H1 (cell line): ENCODE measurements at regions not wholly inside any gene's neighbourhood (a gene's known extent, or its start where the extent isn't known, plus 50 kb on each side); places are given as distances from the start of the nearest gene placed in this dataset.

Experiments
- CTCF ChIA-PET: fragments of 300-600 bp; sonication (Branson Sonifier 250); formaldehyde crosslinking; loops from one replicate; lab custom pipeline; 2021; ENCODE audit not compliant: partially characterized antibody; lab: Charles Lee
- POLR2A ChIA-PET: fragments of 300-600 bp; sonication (Branson Sonifier 250); formaldehyde crosslinking; loops from one replicate; lab custom pipeline; 2021; ENCODE audit warnings: inconsistent platforms; ENCODE audit not compliant: partially characterized antibody; lab: Charles Lee
- DNase-seq, 2 experiments: peaks; one replicate each; pipeline versions ENCODE4 v3.0.0 to v3.0.0-alpha.2; 2010 to 2022; ENCODE audit warnings: low spot score in 2 of 2, low read depth in 1 of 2, mixed read lengths in 1 of 2
- FAIRE-seq: peaks from 2 replicates; lab custom pipeline; 2011; peaks lifted over from hg19 to GRCh38; lab: Jason Lieb, UNC
- H2AFZ ChIP-seq: 2 replicates; pipeline ENCODE4 v1.8.1; 2012; ENCODE audit warnings: low read length, inconsistent platforms
- H2AK5ac ChIP-seq: 2 replicates; pipeline ENCODE4 v1.6.1; 2013; ENCODE audit warnings: low read depth, low read length
- H2BK120ac ChIP-seq: replicated peaks from 2 replicates; pipeline ENCODE3; 2013; ENCODE audit warnings: low read depth, low read length, inconsistent platforms
- H2BK12ac ChIP-seq: 2 replicates; pipeline ENCODE4 v1.6.1; 2013; ENCODE audit warnings: low read depth, low read length
- H2BK15ac ChIP-seq: 2 replicates; pipeline ENCODE4 v1.6.1; 2013; ENCODE audit warnings: low read length
- H2BK20ac ChIP-seq: 2 replicates; pipeline ENCODE4 v1.6.1; 2013; ENCODE audit warnings: low read length
- H2BK5ac ChIP-seq: 2 replicates; pipeline ENCODE4 v1.6.1; 2013; ENCODE audit warnings: low read depth, low read length
- H3K14ac ChIP-seq: 2 replicates; pipeline ENCODE4 v1.6.1; 2013; ENCODE audit warnings: inconsistent platforms; ENCODE audit not compliant: insufficient read length
- H3K18ac ChIP-seq: 2 replicates; pipeline ENCODE4 v1.6.1; 2013; ENCODE audit warnings: low read length; ENCODE audit errors: extremely low read depth
- H3K23ac ChIP-seq: 2 replicates; pipeline ENCODE4 v1.6.1; 2013; ENCODE audit warnings: inconsistent platforms; ENCODE audit not compliant: insufficient read length
- H3K23me2 ChIP-seq: 2 replicates; pipeline ENCODE4 v1.6.1; 2013; ENCODE audit warnings: low read depth, low read length
- H3K27ac ChIP-seq: 2 replicates; pipeline ENCODE4 v1.6.1; 2011; ENCODE audit warnings: low read depth, low read length, inconsistent platforms
- H3K27me3 ChIP-seq, 4 experiments: replicated peaks in 1 of 4; 1 replicate in 1 of 4; 2 replicates in 3 of 4; pipeline versions ENCODE4 v1.6.1 to v1.8.1; 2011 to 2013; ENCODE audit warnings: low read length in 3 of 4, mild to moderate bottlenecking in 3 of 4, inconsistent platforms in 2 of 4, mixed read lengths in 2 of 4, moderate library complexity in 1 of 4; ENCODE audit not compliant: control insufficient read depth in 3 of 4, insufficient read depth in 3 of 4; ENCODE audit errors: extremely low read depth in 1 of 4
- H3K36me3 ChIP-seq, 4 experiments: 2 replicates each; pipeline versions ENCODE4 v1.6.1 to v1.8.1; 2011 to 2013; ENCODE audit warnings: mild to moderate bottlenecking in 4 of 4, low read length in 3 of 4, moderate library complexity in 2 of 4, control low read depth in 1 of 4, inconsistent platforms in 1 of 4; ENCODE audit not compliant: insufficient read depth in 4 of 4, control insufficient read depth in 2 of 4
- H3K4ac ChIP-seq: replicated peaks from 2 replicates; pipeline ENCODE3; 2013; ENCODE audit warnings: low read length, low read depth, mixed read lengths, inconsistent platforms; ENCODE audit not compliant: insufficient read length
- H3K4me1 ChIP-seq, 4 experiments: replicated peaks in 1 of 4; 1 replicate in 1 of 4; 2 replicates in 3 of 4; pipeline versions ENCODE4 v1.6.1 to v1.8.1; 2011 to 2013; ENCODE audit warnings: low read length in 3 of 4, inconsistent platforms in 2 of 4, mixed read lengths in 1 of 4; ENCODE audit not compliant: insufficient read depth in 4 of 4, control insufficient read depth in 3 of 4
- H3K4me2 ChIP-seq, 2 experiments: 2 replicates each; pipeline versions ENCODE4 v1.6.1 to v1.8.1; 2011 to 2013; ENCODE audit warnings: low read depth in 2 of 2, low read length in 2 of 2, control low read depth in 1 of 2, inconsistent platforms in 1 of 2, mild to moderate bottlenecking in 1 of 2; ENCODE audit not compliant: insufficient read depth in 1 of 2
- H3K4me3 ChIP-seq, 4 experiments: fragments of 200-600, 300-600 bp in 1 of 4; sonication (generic), shearing (Covaris generic), sonication (Bioruptor Twin) in 1 of 4; 2 replicates each; pipeline versions ENCODE4 v1.5.1 to v1.8.1; 2011 to 2016; ENCODE audit warnings: low read length in 4 of 4, low read depth in 3 of 4, control low read depth in 2 of 4, inconsistent platforms in 2 of 4, mild to moderate bottlenecking in 2 of 4, mixed read lengths in 1 of 4, moderate library complexity in 1 of 4; ENCODE audit not compliant: insufficient read depth in 2 of 4; ENCODE audit errors: extremely low read depth in 1 of 4
- H3K56ac ChIP-seq: replicated peaks from 2 replicates; pipeline ENCODE3; 2013; ENCODE audit warnings: low read depth, mild to moderate bottlenecking, mixed read lengths, low read length, inconsistent platforms; ENCODE audit not compliant: insufficient read length
- H3K79me1 ChIP-seq: 2 replicates; pipeline ENCODE4 v1.6.1; 2013; ENCODE audit warnings: low read depth, low read length, control low read depth
- H3K79me2 ChIP-seq, 2 experiments: 2 replicates each; pipeline versions ENCODE4 v1.6.1 to v1.8.1; 2012 to 2013; ENCODE audit warnings: low read length in 2 of 2, mild to moderate bottlenecking in 2 of 2, inconsistent platforms in 1 of 2; ENCODE audit not compliant: insufficient read depth in 2 of 2, control insufficient read depth in 1 of 2
- H3K9ac ChIP-seq, 4 experiments: replicated peaks in 1 of 4; 1 replicate in 1 of 4; 2 replicates in 3 of 4; pipeline versions ENCODE4 v1.6.1 to v1.8.1; 2011 to 2013; ENCODE audit warnings: low read depth in 3 of 4, low read length in 3 of 4, control low read depth in 2 of 4, mild to moderate bottlenecking in 2 of 4, moderate library complexity in 2 of 4, inconsistent platforms in 1 of 4; ENCODE audit errors: extremely low read depth in 1 of 4
- H3K9me3 ChIP-seq, 2 experiments: 2 replicates each; pipeline versions ENCODE4 v1.6.1 to v1.8.1; 2012 to 2013; ENCODE audit warnings: mild to moderate bottlenecking in 2 of 2, moderate library complexity in 2 of 2, control low read depth in 1 of 2, inconsistent platforms in 1 of 2, low read depth in 1 of 2, low read length in 1 of 2, mixed read lengths in 1 of 2; ENCODE audit not compliant: insufficient read depth in 2 of 2
- H4K20me1 ChIP-seq, 2 experiments: replicated peaks in 1 of 2; 2 replicates each; pipeline versions ENCODE3 to v1.8.1; 2011 to 2013; ENCODE audit warnings: inconsistent platforms in 2 of 2, low read length in 2 of 2, mild to moderate bottlenecking in 1 of 2; ENCODE audit not compliant: insufficient read depth in 2 of 2, control insufficient read depth in 1 of 2
- H4K5ac ChIP-seq: 2 replicates; pipeline ENCODE4 v1.6.1; 2013; ENCODE audit warnings: low read length, low read depth, mixed read lengths, inconsistent platforms; ENCODE audit not compliant: insufficient read length
- H4K8ac ChIP-seq: 2 replicates; pipeline ENCODE4 v1.8.0; 2013; ENCODE audit warnings: mild to moderate bottlenecking, moderate library complexity, low read length, inconsistent platforms; ENCODE audit not compliant: insufficient read depth; ENCODE audit errors: extremely low read depth
- H4K91ac ChIP-seq: replicated peaks from 2 replicates; pipeline ENCODE3; 2013; ENCODE audit warnings: low read length, mixed read lengths, inconsistent platforms; ENCODE audit not compliant: insufficient read length
- BCL11A ChIP-seq, 2 experiments: IDR thresholded peaks; one replicate each; pipeline ENCODE4 v1.6.1; 2011; ENCODE audit warnings: low read depth in 2 of 2, low read length in 2 of 2, mild to moderate bottlenecking in 2 of 2
- BRCA1 ChIP-seq: IDR thresholded peaks from 2 replicates; pipeline ENCODE4 v1.6.1; 2012; ENCODE audit warnings: low read depth, low read length, improper control_type of control experiment
- CHD1 ChIP-seq: IDR thresholded peaks from 2 replicates; pipeline ENCODE4 v1.6.1; 2012; ENCODE audit warnings: low read depth, low read length, improper control_type of control experiment
- EGR1 ChIP-seq: IDR thresholded peaks from 2 replicates; pipeline ENCODE4 v1.6.1; 2011; ENCODE audit warnings: low read depth, low read length, borderline replicate concordance
- GABPA ChIP-seq: IDR thresholded peaks from 2 replicates; pipeline ENCODE4 v1.6.1; 2011; ENCODE audit warnings: mild to moderate bottlenecking, low read length, moderate library complexity, borderline replicate concordance; ENCODE audit not compliant: insufficient read depth
- GTF2F1 ChIP-seq: IDR thresholded peaks from 2 replicates; pipeline ENCODE4 v1.6.1; 2012; ENCODE audit warnings: low read depth, low read length, improper control_type of control experiment, borderline replicate concordance
- HDAC6 ChIP-seq: IDR thresholded peaks from one replicate; pipeline ENCODE4 v1.7.1; 2012; ENCODE audit warnings: low read depth, mild to moderate bottlenecking, inconsistent platforms, low read length, moderate library complexity
- MAX ChIP-seq: IDR thresholded peaks from 2 replicates; pipeline ENCODE4 v1.6.1; 2012; ENCODE audit warnings: inconsistent platforms
- NRF1 ChIP-seq: IDR thresholded peaks from 2 replicates; pipeline ENCODE4 v1.6.1; 2011; ENCODE audit warnings: mild to moderate bottlenecking, low read depth, low read length, improper control_type of control experiment
- POLR2A ChIP-seq, 2 experiments: IDR thresholded peaks; 1 replicate in 1 of 2; 2 replicates in 1 of 2; pipeline ENCODE4 v1.6.1; 2011; ENCODE audit warnings: low read depth in 2 of 2, low read length in 2 of 2, mild to moderate bottlenecking in 2 of 2; ENCODE audit errors: control extremely low read depth in 1 of 2
- RBBP5 ChIP-seq: IDR thresholded peaks from 2 replicates; pipeline ENCODE4 v1.7.1; 2012; ENCODE audit warnings: low read depth, mild to moderate bottlenecking, inconsistent platforms, low read length, moderate library complexity, borderline replicate concordance
- SUZ12 ChIP-seq: fragments of 200-600 bp; sonication (generic); IDR thresholded peaks from 2 replicates; pipeline ENCODE4 v1.6.1; 2012; ENCODE audit warnings: mild to moderate bottlenecking, inconsistent platforms, low read length, moderate library complexity, mixed read lengths
- TAF1 ChIP-seq: IDR thresholded peaks from 2 replicates; pipeline ENCODE4 v1.6.1; 2011; ENCODE audit warnings: mild to moderate bottlenecking, low read depth, low read length
- TAF7 ChIP-seq: optimal IDR thresholded peaks from 2 replicates; pipeline ENCODE3; 2011; ENCODE audit warnings: low read depth, mild to moderate bottlenecking, inconsistent platforms, low read length, moderate library complexity, borderline replicate concordance
- WGBS, 2 experiments: shearing (Covaris generic) in 1 of 2; methylation state at CpG; one replicate each; pipeline versions ENCODE4 v1.1.6 to v1.1.7; 2013 to 2015; ENCODE audit warnings: low lambda C conversion rate in 2 of 2, mixed read lengths in 2 of 2, inconsistent platforms in 1 of 2, low coverage in 1 of 2, missing lambda C conversion rate in 1 of 2; ENCODE audit not compliant: insufficient replicate concordance in 2 of 2, insufficient coverage in 1 of 2, insufficient read length in 1 of 2; ENCODE audit errors: extremely low coverage in 1 of 2, missing lambda C conversion rate in 1 of 2; 5-methylcytosine and 5-hydroxymethylcytosine counted together
- TF ChIP-seq, protein P1 (sequence below): IDR thresholded peaks from 2 replicates; pipeline ENCODE4 v1.6.1; 2011; ENCODE audit warnings: low read depth, mild to moderate bottlenecking, low read length; ENCODE audit not compliant: insufficient read depth

GRCh38 chr20:55584307-55584706 lies 421.0 kb downstream of the CBLN4 start:
- no peak overlapping the region for H3K9ac ChIP-seq
- no peak overlapping the region for H3K18ac ChIP-seq
- H4K5ac ChIP-seq: no peak overlapping the region
- no peak overlapping the region for H2BK15ac ChIP-seq
- H3K56ac ChIP-seq: no peak overlapping the region
- H4K8ac ChIP-seq: no peak overlapping the region
- 90% methylated on average over 2 of the region's 2 CpGs; no CpG with 5 or more reads in 1 of the 2 experiments for WGBS, 2 experiments
- no peaks in the 10 kb centered on the region for H3K23me2 ChIP-seq
- H4K20me1 ChIP-seq: no peaks in the 10 kb centered on the region
- no peak overlapping the region for H3K27ac ChIP-seq
- no peak overlapping the region for H3K4me3 ChIP-seq
- CTCF ChIA-PET: no interaction called here
- DNase-seq (no peak), FAIRE-seq (no peak)
- POLR2A ChIA-PET: no interaction called here
- no peaks in the 10 kb centered on the region for H3K9me3 ChIP-seq
- H4K91ac ChIP-seq: no peak overlapping the region
- H3K4me1 ChIP-seq: peaks cover 0 to 9% (median 4%) of the 10 kb centered on the region in 4 experiments; a peak in 3 of 7 replicates
- no peaks in the 10 kb centered on the region for H3K79me2 ChIP-seq
- H2BK20ac ChIP-seq: no peak overlapping the region
- no peak overlapping the region for H3K14ac ChIP-seq
- H2BK12ac ChIP-seq: no peak overlapping the region
- H2AFZ ChIP-seq: no peak overlapping the region
- H2BK5ac ChIP-seq: no peak overlapping the region
- no peak overlapping the region for H2BK120ac ChIP-seq
- no peaks in the 10 kb centered on the region for H3K36me3 ChIP-seq
- no peak overlapping the region for H3K4ac ChIP-seq
- H3K23ac ChIP-seq: no peak overlapping the region
- no peak overlapping the region for H2AK5ac ChIP-seq
- no peak overlapping the region for H3K4me2 ChIP-seq
- H3K27me3 ChIP-seq: no peaks in the 10 kb centered on the region; a peak in 1 of 7 replicates
- no peaks in the 10 kb centered on the region for H3K79me1 ChIP-seq
- no peak for TF ChIP-seq BRCA1
- no peak for TF ChIP-seq MAX
- TF ChIP-seq TAF1: no peak
- TF ChIP-seq RBBP5: no peak
- TF ChIP-seq GABPA: no peak
- TF ChIP-seq EGR1: no peak
- TF ChIP-seq SUZ12: no peak
- no peak for TF ChIP-seq NRF1
- no peak for TF ChIP-seq TAF7
- no peak for TF ChIP-seq POLR2A (IDR thresholded peaks at IDR 0.05; ENCODE audit: control extremely low read depth in 1 of 2, low read depth in 2 of 2, low read length in 2 of 2)
- no peak for TF ChIP-seq GTF2F1
- TF ChIP-seq, protein P1, sequence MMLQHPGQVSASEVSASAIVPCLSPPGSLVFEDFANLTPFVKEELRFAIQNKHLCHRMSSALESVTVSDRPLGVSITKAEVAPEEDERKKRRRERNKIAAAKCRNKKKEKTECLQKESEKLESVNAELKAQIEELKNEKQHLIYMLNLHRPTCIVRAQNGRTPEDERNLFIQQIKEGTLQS: no peak
- no peak for TF ChIP-seq HDAC6
- TF ChIP-seq CHD1: no peak
- no peak for TF ChIP-seq BCL11A (IDR thresholded peaks at IDR 0.05; ENCODE audit: low read depth in 2 of 2, low read length in 2 of 2)
